ENCODE measurements at regions not wholly inside any gene's neighbourhood (a gene's known extent, or its start where the extent isn't known, plus 50 kb on each side); places are given as distances from the start of the nearest gene placed in this dataset.

DNA sequence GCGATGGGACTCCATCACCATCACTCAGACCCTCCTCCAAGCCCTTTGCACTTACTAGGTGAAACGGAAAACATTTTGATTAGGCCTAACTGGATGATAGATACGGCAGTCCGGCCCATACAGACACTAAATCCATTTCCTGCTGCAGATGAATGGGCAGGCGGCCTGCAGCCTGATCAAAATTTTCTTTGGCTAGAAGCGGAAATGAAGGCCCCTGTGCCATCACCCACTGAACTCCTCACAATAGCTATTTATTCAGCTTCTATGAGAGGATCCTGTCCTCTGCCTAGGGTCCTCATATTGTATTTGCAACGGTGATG lies 200.5 kb downstream of the OMA1 start:
- TF ChIP-seq, protein P1, sequence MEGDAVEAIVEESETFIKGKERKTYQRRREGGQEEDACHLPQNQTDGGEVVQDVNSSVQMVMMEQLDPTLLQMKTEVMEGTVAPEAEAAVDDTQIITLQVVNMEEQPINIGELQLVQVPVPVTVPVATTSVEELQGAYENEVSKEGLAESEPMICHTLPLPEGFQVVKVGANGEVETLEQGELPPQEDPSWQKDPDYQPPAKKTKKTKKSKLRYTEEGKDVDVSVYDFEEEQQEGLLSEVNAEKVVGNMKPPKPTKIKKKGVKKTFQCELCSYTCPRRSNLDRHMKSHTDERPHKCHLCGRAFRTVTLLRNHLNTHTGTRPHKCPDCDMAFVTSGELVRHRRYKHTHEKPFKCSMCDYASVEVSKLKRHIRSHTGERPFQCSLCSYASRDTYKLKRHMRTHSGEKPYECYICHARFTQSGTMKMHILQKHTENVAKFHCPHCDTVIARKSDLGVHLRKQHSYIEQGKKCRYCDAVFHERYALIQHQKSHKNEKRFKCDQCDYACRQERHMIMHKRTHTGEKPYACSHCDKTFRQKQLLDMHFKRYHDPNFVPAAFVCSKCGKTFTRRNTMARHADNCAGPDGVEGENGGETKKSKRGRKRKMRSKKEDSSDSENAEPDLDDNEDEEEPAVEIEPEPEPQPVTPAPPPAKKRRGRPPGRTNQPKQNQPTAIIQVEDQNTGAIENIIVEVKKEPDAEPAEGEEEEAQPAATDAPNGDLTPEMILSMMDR (IDR thresholded peaks at IDR 0.05; ENCODE audit: insufficient read depth, low read depth, low read length) = no peak
- TF ChIP-seq EZH2 (IDR thresholded peaks at IDR 0.05; ENCODE audit: insufficient read depth, low read length) = no peak

Data from astrocyte (in vitro differentiated cells and primary cell).